GM18867 (cell line): ENCODE measurements at regions not wholly inside any gene's neighbourhood (a gene's known extent, or its start where the extent isn't known, plus 50 kb on each side); places are given as distances from the start of the nearest gene placed in this dataset.

Source experiments
- ATAC-seq: cut with Tn5 transposase; IDR thresholded peaks from one replicate; pipeline ENCODE4 v1.9.1; 2021; ENCODE audit warnings: mild to moderate bottlenecking, moderate library complexity; ENCODE audit not compliant: unreplicated experiment

DNA sequence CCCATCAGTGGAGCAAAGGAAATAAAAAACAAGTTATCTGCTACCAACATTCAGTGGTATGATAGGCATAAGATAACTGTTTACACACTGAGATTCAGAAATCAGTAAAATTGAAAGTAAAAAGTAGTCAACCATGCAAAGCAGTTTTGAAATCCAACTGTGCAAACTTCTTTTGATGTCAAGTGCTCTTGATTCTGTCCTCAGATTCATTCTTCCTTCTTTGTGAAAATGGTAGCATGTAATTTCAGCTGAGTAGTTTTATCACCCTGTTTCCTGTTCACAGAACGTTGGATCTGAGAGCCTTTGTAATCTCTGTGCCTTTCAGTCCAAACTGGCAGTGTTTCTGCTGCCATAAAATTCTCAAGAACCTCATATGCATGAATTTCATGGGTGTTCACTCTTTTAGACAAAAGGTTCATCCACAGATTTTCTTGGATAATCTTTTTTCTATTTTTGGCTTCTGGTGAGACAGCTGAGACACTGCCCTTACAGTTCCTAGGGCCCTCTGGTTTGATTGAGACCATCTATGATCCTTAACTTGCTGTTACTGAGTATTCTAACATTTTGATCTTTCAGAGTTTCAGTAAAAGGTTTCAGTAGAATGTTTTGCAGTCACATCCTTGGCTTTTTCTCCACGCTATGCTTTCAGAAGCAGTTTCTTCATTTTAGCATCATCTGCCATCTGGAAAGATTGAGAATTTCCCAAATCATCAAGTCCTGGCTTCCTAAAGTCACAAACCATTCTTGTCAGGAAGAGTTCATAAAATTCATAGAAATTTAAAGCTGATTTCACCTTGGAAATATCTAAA is 272.3 kb upstream of the EPHA4 start:
- no peak for ATAC-seq

DNA sequence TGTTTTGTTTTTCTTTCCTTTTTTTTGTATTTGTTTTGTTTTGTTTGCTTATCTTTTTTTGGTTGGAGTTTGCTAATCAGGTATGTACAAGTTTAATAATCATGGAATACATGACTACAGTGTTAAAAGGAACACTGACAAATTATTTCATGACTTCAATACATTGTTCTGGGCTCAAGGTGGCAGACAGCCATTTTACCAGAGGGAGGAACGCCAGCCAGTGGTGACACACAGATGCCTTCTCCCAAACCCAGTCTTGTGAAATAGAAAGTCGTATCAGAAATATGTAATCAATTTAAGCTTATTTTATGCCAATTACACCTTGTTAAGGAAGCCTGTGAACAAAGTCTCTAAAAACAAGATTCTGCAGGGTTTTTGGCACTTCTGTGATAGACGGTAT is 264.0 kb upstream of the EPHA4 start:
- no peak for ATAC-seq

GRCh38 chr2:221833966-221834365 is 261.9 kb upstream of the EPHA4 start:
- no peak for ATAC-seq

GRCh38 chr2:221831051-221831450 is 258.9 kb upstream of the EPHA4 start:
- ATAC-seq = no peak

- ATAC-seq = no peak
Observed at GRCh38 chr2:221822416-221822815, 250.3 kb upstream of the EPHA4 start.

DNA sequence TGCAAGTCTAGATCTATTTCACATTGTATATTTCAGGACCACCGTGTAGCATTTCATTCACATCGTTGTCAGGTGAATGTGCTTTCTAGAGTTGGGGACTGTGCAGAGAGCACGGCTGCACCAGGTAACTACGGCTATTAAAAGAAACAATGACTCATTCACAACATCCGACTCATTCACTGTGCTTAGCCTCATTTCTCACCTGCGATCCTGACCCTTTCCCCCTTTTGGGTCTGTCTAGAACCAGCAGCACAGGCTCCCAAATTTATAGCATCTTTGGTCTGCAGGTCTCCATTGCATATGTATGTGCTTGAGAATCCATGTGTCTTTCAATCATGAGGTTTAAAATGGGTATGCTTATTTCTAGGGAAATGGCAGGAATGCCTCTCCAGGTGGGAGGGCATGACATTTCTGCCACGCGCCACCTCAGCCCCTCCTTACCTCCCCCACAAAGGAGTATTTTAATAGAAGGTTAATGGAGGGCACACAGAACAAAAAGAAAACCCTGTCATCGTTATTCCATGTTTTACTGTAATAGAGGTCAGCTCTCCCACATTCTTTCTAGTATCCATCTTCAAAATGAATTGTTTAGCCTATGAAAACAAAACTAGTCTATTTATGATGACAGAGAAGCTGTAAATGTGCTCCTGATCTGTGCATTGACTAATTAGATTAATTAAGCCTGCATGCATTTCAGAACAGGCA is 246.7 kb upstream of the EPHA4 start:
- ATAC-seq = no peak

DNA sequence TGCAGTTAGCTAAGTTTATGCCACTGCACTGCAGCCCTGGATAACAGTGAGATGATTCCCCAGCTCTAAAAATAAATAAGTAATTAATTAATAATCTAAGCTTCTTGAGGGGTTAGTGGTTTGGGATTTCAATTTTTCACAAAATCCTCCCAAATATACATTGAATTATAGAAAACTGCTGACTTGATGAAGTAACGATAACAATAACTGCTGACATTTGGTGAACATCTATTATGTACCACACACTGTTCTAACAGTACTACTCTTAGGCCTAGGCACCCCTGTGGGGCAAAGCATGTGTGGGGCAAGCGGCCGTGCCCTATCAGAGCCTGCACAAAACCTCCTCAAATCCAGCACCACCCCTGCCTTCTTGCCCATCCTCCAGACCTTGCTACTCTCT is 245.8 kb upstream of the EPHA4 start:
- ATAC-seq = no peak

- no peak for ATAC-seq
Observed at GRCh38 chr2:221817052-221817451, 244.9 kb upstream of the EPHA4 start.

GRCh38 chr2:221816566-221816965 is 244.5 kb upstream of the EPHA4 start:
- no peak for ATAC-seq

DNA sequence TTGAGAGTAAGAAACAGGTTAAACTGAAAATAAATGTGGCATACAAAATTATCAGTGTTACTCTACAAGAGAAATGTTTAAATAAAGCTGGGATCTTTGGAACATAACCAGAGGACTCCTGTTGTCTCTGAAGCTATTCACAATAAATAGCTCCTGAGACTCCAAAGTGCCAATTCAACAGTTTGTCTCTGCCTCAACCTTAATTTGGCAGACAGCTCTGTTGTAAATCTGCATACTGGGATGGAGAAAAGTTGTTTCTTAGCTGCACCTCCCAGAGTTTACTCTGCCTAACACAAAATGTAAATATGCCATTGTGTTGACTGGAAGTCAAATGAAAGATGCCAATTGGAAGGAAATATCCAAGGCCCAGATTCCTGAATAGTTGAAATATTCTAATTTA is 238.5 kb upstream of the EPHA4 start:
- no peak for ATAC-seq

DNA sequence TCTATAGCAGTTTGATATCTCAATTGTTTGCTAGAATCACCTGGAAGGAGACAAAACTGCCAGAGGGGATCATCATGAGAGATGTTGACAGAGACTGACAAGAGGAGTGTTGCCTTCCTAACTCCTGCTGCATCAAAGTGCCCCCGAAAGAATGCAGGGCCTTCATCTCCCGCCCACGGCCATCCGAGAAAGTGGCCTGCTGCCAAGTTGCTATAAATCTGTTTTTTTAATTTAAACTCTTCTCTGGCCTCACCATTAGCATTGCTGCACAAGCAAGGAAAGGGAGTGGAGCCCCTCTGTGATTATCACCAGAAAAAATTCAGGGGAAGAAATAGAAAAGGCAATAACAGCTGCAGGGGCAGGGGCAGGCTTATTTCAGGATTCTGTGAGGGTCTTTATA is 238.1 kb upstream of the EPHA4 start:
- no peak for ATAC-seq

DNA sequence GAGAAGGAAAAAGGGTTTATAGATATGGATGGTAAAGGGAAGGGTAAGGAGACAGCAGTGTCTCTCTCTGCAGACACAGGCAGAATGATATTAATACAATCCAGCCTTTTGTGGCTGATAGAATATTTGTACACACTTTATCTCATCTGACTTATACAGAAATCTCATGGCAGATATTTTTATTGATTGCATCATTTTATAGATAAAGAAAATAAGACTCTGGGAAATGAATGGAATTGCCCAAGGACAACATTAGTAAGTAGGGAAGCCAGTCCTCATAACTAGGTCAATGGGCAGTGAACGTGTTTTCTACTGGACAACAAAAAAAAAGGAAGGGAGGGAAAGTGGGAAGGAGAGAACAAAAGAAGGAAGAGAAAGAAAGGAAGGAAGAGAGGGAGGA is 236.4 kb upstream of the EPHA4 start:
- ATAC-seq = no peak

DNA sequence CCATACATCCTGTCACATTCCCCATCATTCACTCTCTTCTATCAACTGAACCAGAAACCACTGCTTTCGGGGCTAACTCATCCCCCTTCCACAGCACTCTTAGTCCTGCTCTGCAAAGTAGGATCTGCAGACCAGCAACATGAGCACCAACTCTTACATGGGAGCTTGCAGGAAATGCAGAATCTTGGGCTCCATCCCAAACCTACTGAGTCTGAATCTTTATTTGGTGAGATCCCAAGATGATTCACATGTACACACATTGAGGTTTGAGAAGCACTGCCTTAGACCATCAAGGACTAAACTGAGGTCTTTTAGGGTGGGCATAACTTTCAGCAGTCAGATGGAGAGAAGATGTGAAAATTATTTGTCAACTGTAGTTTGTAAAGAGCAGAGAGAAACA is 235.6 kb upstream of the EPHA4 start:
- no peak for ATAC-seq

GRCh38 chr2:221802089-221802488 is 230.0 kb upstream of the EPHA4 start:
- no peak for ATAC-seq

GRCh38 chr2:221792971-221793521 is 220.9 kb upstream of the EPHA4 start:
- no peak for ATAC-seq

DNA sequence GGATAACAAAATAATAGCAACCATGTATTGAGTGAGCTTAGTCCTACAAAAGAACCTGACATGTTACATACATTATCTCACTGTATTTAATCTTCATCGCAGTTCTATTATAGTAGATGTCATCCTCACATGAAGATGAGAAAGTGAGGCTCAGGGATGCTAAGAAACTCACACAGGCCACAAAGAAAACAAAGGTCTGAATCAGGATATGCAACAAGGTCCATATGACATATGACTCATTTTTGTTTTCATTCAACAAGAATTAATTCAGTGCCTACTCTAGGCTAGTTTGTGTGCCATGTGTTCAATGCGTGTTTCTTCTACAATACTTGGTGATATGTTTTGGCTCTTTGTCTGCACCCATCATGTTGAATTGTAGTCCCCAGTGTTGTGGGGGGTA is 219.7 kb upstream of the EPHA4 start:
- ATAC-seq = no peak

- no peak for ATAC-seq
Observed at GRCh38 chr2:221787561-221787960, 215.5 kb upstream of the EPHA4 start.

DNA sequence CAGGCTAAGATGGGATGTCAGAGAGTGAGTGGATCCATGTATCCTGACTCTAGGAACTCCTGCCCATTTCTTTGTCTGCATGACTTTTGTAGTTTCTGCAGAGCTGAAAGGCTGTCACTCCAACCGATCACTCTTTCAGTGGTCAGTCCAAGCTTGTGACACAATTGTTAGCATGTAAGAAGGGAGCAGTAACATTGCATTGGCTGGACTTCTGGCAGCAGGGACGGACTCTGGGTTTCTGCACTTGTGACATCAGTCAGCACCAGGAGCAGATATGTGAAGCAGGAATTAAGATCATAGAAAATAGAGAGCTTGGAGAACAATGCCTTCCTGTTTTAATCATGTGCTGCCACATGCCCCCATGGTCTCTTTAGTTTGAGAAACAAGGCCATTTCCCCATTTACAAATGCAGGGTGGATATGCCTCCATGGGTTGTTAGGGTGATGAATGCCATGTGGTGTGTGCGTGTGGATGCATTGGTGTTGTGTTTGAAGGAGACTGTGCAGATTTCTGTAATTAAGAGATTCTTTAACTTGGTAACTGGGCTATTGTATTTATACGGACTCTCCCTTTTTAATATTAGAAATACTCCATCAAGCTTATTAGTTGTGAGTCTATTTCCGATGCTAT is 214.3 kb upstream of the EPHA4 start:
- no peak for ATAC-seq

- ATAC-seq = no peak
Observed at GRCh38 chr2:221780281-221780688, 208.2 kb upstream of the EPHA4 start.

- no peak for ATAC-seq
Observed at GRCh38 chr2:221779614-221780067, 207.5 kb upstream of the EPHA4 start.

DNA sequence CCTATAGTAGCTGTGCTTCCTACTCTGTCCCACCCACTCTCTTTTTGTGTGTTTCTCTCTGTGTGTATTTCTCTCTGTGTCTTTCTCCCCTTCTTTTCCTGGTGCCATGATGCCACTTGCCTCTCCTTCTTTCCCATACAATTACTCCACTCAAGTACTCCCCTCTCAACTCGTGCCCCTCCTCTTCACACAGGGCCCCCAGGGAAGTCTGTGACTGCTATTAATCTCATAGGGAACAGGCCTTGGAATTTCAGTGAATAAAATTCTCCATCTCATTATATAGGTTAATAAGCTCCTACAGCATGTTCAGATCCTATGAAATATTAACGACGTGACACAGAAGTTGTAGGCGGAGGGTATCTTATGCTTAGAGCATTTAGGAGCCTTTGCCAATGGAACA is 205.9 kb upstream of the EPHA4 start:
- ATAC-seq = no peak

GRCh38 chr2:221777119-221777518 is 205.0 kb upstream of the EPHA4 start:
- ATAC-seq = no peak
